PC-9 (cell line): ENCODE measurements at regions not wholly inside any gene's neighbourhood (a gene's known extent, or its start where the extent isn't known, plus 50 kb on each side); places are given as distances from the start of the nearest gene placed in this dataset.

Experiments
- BruUV-seq: library from RNA; stranded (reverse); fragments of 400-500 nt; replicated peaks from 2 replicates; lab custom pipeline; 2021; lab: Mats Ljungman, UMichigan
- CTCF ChIA-PET: fragments of 300-600 bp; sonication (Branson Sonifier 250); formaldehyde crosslinking; loops from one replicate; lab custom pipeline; 2022; ENCODE audit warnings: antibody characterized with exemption; lab: Charles Lee
- POLR2A ChIA-PET: fragments of 300-600 bp; sonication (Branson Sonifier 250); formaldehyde crosslinking; loops from one replicate; lab custom pipeline; 2022; ENCODE audit warnings: antibody characterized with exemption; ENCODE audit not compliant: unreplicated experiment; lab: Charles Lee
- DNase-seq, 2 experiments: peaks; one replicate each; pipeline versions ENCODE4 v3.0.0 to v3.0.0-alpha.2; 2015 to 2022; ENCODE audit warnings: mixed read lengths in 1 of 2
- H2AFZ ChIP-seq: fragments of 200-600 bp; sonication (generic); 2 replicates; pipeline ENCODE4 v1.8.1; 2017; ENCODE audit warnings: antibody characterized with exemption
- H3F3A ChIP-seq: fragments of 200-600 bp; sonication (generic); 2 replicates; pipeline ENCODE4 v1.8.1; 2017; ENCODE audit warnings: antibody characterized with exemption, mild to moderate bottlenecking, low read depth; ENCODE audit not compliant: insufficient read depth
- H3K27ac ChIP-seq: fragments of 200-600 bp; sonication (generic); 2 replicates; pipeline ENCODE4 v1.6.1; 2016; ENCODE audit warnings: mixed run types
- H3K27me3 ChIP-seq: fragments of 200-600 bp; sonication (generic); 2 replicates; pipeline ENCODE4 v1.6.1; 2016; ENCODE audit warnings: low read depth, mixed run types; ENCODE audit not compliant: insufficient read depth
- H3K36me3 ChIP-seq: fragments of 200-600 bp; sonication (generic); 2 replicates; pipeline ENCODE4 v1.6.1; 2016; ENCODE audit warnings: low read depth, mixed run types
- H3K4me1 ChIP-seq: fragments of 200-600 bp; sonication (generic); replicated peaks from 2 replicates; pipeline ENCODE4 v1.6.1; 2016; ENCODE audit warnings: mixed run types; ENCODE audit not compliant: insufficient read depth
- H3K4me2 ChIP-seq: fragments of 200-600 bp; sonication (generic); 2 replicates; pipeline ENCODE4 v1.6.1; 2017; ENCODE audit warnings: mixed run types
- H3K4me3 ChIP-seq: fragments of 200-600 bp; sonication (generic); 2 replicates; pipeline ENCODE4 v1.6.1; 2016; ENCODE audit warnings: mixed run types
- H3K79me2 ChIP-seq: fragments of 200-600 bp; sonication (generic); 2 replicates; pipeline ENCODE4 v1.6.1; 2017; ENCODE audit warnings: low read depth, mixed run types
- H3K9me2 ChIP-seq: fragments of 200-600 bp; sonication (generic); 2 replicates; pipeline ENCODE4 v1.8.1; 2017; ENCODE audit warnings: mild to moderate bottlenecking; ENCODE audit not compliant: insufficient read depth
- H3K9me3 ChIP-seq: fragments of 200-600 bp; sonication (generic); 2 replicates; pipeline ENCODE4 v1.8.1; 2016; ENCODE audit warnings: low read depth; ENCODE audit not compliant: insufficient read depth
- H4K20me1 ChIP-seq: fragments of 200-600 bp; sonication (generic); 2 replicates; pipeline ENCODE4 v1.8.1; 2017; ENCODE audit not compliant: insufficient read depth
- CTCF ChIP-seq: fragments of 200-600 bp; sonication (generic); conservative IDR thresholded peaks from 2 replicates; pipeline ENCODE4 v1.6.1; 2017; ENCODE audit warnings: mixed run types, antibody characterized with exemption, mild to moderate bottlenecking, moderate library complexity
- EZH2 ChIP-seq: fragments of 200-600 bp; sonication (generic); IDR thresholded peaks from 2 replicates; pipeline ENCODE4 v1.8.0; 2017; ENCODE audit warnings: antibody characterized with exemption, low read depth
- intact Hi-C: fragments of 100-400 bp; cut with micrococcal nuclease; formaldehyde crosslinking; loops from one replicate; pipeline ENCODE4 v1.10.0; 2022; ENCODE audit not compliant: unreplicated experiment

GRCh38 chr14:43677581-43677980, 829.5 kb downstream of the FSCB start:
- H3K4me2 ChIP-seq: no peak overlapping the region
- no peaks in the 10 kb centered on the region for H4K20me1 ChIP-seq
- H3K36me3 ChIP-seq: no peaks in the 10 kb centered on the region
- H3K27ac ChIP-seq: no peak overlapping the region
- CTCF ChIA-PET: no interaction called here
- H3K9me2 ChIP-seq: no peaks in the 10 kb centered on the region
- H3K79me2 ChIP-seq: no peaks in the 10 kb centered on the region
- H2AFZ ChIP-seq: no peak overlapping the region
- H3K27me3 ChIP-seq: no peaks in the 10 kb centered on the region
- no peak for TF ChIP-seq EZH2
- TF ChIP-seq CTCF: no peak
- no peak overlapping the region for H3K4me3 ChIP-seq
- no TSS peak for BruUV-seq
- H3K4me1 ChIP-seq: no peaks in the 10 kb centered on the region
- POLR2A ChIA-PET: no interaction called here
- DNase-seq: no peak
- intact Hi-C loops: no loop called here
- no peaks in the 10 kb centered on the region for H3F3A ChIP-seq
- no peaks in the 10 kb centered on the region for H3K9me3 ChIP-seq

- no peak overlapping the region for H3K4me2 ChIP-seq
- H3K4me3 ChIP-seq: no peak overlapping the region
- H3K27ac ChIP-seq: no peak overlapping the region
- no peaks in the 10 kb centered on the region for H3K27me3 ChIP-seq
- DNase-seq: no peak
- no peaks in the 10 kb centered on the region for H3K79me2 ChIP-seq
- TF ChIP-seq CTCF: no peak
- no peak for TF ChIP-seq EZH2
- H4K20me1 ChIP-seq: no peaks in the 10 kb centered on the region
- H3K36me3 ChIP-seq: no peaks in the 10 kb centered on the region
- no peaks in the 10 kb centered on the region for H3K9me3 ChIP-seq
- H3K9me2 ChIP-seq: no peaks in the 10 kb centered on the region
- CTCF ChIA-PET: no interaction called here
- POLR2A ChIA-PET: no interaction called here
- BruUV-seq: no TSS peak
- no peaks in the 10 kb centered on the region for H3F3A ChIP-seq
- intact Hi-C loops: no loop called here
- no peak overlapping the region for H2AFZ ChIP-seq
- H3K4me1 ChIP-seq: no peaks in the 10 kb centered on the region
These were observed 832.8 kb downstream of the FSCB start for GRCh38 chr14:43674273-43674672.

GRCh38 chr14:43671716-43672485, 835.2 kb downstream of the FSCB start:
- DNase-seq: no peak
- no peak overlapping the region for H3K4me2 ChIP-seq
- intact Hi-C loops: no loop called here
- no peak overlapping the region for H2AFZ ChIP-seq
- H3K79me2 ChIP-seq: no peaks in the 10 kb centered on the region
- H3K36me3 ChIP-seq: no peaks in the 10 kb centered on the region
- no peaks in the 10 kb centered on the region for H3K9me3 ChIP-seq
- H3K27ac ChIP-seq: no peak overlapping the region
- no peak for TF ChIP-seq CTCF
- TF ChIP-seq EZH2: no peak
- no peaks in the 10 kb centered on the region for H3F3A ChIP-seq
- H3K9me2 ChIP-seq: no peaks in the 10 kb centered on the region; the same call in 1 of the 2 replicates
- CTCF ChIA-PET: no interaction called here
- no peaks in the 10 kb centered on the region for H3K27me3 ChIP-seq
- POLR2A ChIA-PET: no interaction called here
- H3K4me3 ChIP-seq: no peak overlapping the region
- no peaks in the 10 kb centered on the region for H4K20me1 ChIP-seq
- BruUV-seq: no TSS peak
- H3K4me1 ChIP-seq: no peaks in the 10 kb centered on the region
